Mesenchymal stem cell (in vitro differentiated cells and primary cell): ENCODE measurements at regions not wholly inside any gene's neighbourhood (a gene's known extent, or its start where the extent isn't known, plus 50 kb on each side); places are given as distances from the start of the nearest gene placed in this dataset.

ENCODE experiments used
- DNase-seq: peaks from one replicate; pipeline ENCODE4 v3.0.0-alpha.2; 2013
- H2AFZ ChIP-seq: one replicate; pipeline ENCODE4 v1.6.1; 2013; ENCODE audit warnings: low read depth, mild to moderate bottlenecking, control low read depth, inconsistent platforms, low read length, moderate library complexity
- H2AK5ac ChIP-seq: 2 replicates; pipeline ENCODE4 v1.6.1; 2013; ENCODE audit warnings: low read length, moderate library complexity, mild to moderate bottlenecking, inconsistent platforms; ENCODE audit not compliant: severe bottlenecking
- H2BK120ac ChIP-seq: one replicate; pipeline ENCODE4 v1.6.1; 2013; ENCODE audit warnings: low read depth, mild to moderate bottlenecking, inconsistent platforms, low read length, moderate library complexity
- H2BK12ac ChIP-seq, 2 experiments: one replicate each; pipeline ENCODE4 v1.6.1; 2013; ENCODE audit warnings: inconsistent platforms in 2 of 2, low read length in 2 of 2, mild to moderate bottlenecking in 2 of 2, moderate library complexity in 2 of 2, control low read depth in 1 of 2
- H2BK15ac ChIP-seq: one replicate; pipeline ENCODE4 v1.6.1; 2013; ENCODE audit warnings: mild to moderate bottlenecking, low read depth, inconsistent platforms; ENCODE audit not compliant: poor library complexity, severe bottlenecking
- H2BK5ac ChIP-seq: 2 replicates; pipeline ENCODE4 v1.6.1; 2013; ENCODE audit warnings: low read depth, mild to moderate bottlenecking, low read length, control low read depth, inconsistent platforms; ENCODE audit not compliant: poor library complexity, severe bottlenecking
- H3K14ac ChIP-seq, 2 experiments: one replicate each; pipeline ENCODE4 v1.6.1; 2013; ENCODE audit warnings: inconsistent platforms in 2 of 2, low read length in 2 of 2, control low read depth in 1 of 2, mild to moderate bottlenecking in 1 of 2, moderate library complexity in 1 of 2
- H3K18ac ChIP-seq, 2 experiments: one replicate each; pipeline ENCODE4 v1.6.1; 2013; ENCODE audit warnings: inconsistent platforms in 2 of 2, low read length in 2 of 2, control low read depth in 1 of 2, low read depth in 1 of 2, mild to moderate bottlenecking in 1 of 2
- H3K23ac ChIP-seq, 2 experiments: one replicate each; pipeline ENCODE4 v1.6.1; 2013; ENCODE audit warnings: inconsistent platforms in 2 of 2, low read length in 2 of 2, mild to moderate bottlenecking in 2 of 2, moderate library complexity in 2 of 2, control low read depth in 1 of 2
- H3K27ac ChIP-seq: 2 replicates; pipeline ENCODE4 v1.5.1; 2013; ENCODE audit warnings: mild to moderate bottlenecking, moderate library complexity, low read length, control low read depth, inconsistent platforms; ENCODE audit not compliant: poor library complexity, severe bottlenecking
- H3K27me3 ChIP-seq, 2 experiments: 2 replicates each; pipeline versions ENCODE4 v1.6.1 to v1.7.0; 2013; ENCODE audit warnings: low read length in 2 of 2, mild to moderate bottlenecking in 2 of 2, moderate library complexity in 2 of 2, control low read depth in 1 of 2, inconsistent platforms in 1 of 2; ENCODE audit not compliant: control insufficient read depth in 1 of 2, insufficient read depth in 1 of 2
- H3K36me3 ChIP-seq, 2 experiments: 2 replicates each; pipeline versions ENCODE4 v1.6.1 to v1.7.0; 2013; ENCODE audit warnings: low read length in 2 of 2, control low read depth in 1 of 2, inconsistent platforms in 1 of 2, low read depth in 1 of 2, mild to moderate bottlenecking in 1 of 2; ENCODE audit not compliant: insufficient read depth in 2 of 2, control insufficient read depth in 1 of 2
- H3K4ac ChIP-seq, 2 experiments: one replicate each; pipeline ENCODE4 v1.6.1; 2013; ENCODE audit warnings: inconsistent platforms in 2 of 2, low read length in 2 of 2, mild to moderate bottlenecking in 2 of 2, moderate library complexity in 2 of 2, control low read depth in 1 of 2, low read depth in 1 of 2
- H3K4me1 ChIP-seq: 2 replicates; pipeline ENCODE4 v1.6.1; 2013; ENCODE audit warnings: low read depth, low read length, control low read depth; ENCODE audit not compliant: control insufficient read depth, insufficient read depth
- H3K4me2 ChIP-seq: 2 replicates; pipeline ENCODE4 v1.6.1; 2013; ENCODE audit warnings: low read length, mild to moderate bottlenecking, inconsistent platforms; ENCODE audit not compliant: poor library complexity, severe bottlenecking
- H3K4me3 ChIP-seq, 2 experiments: 2 replicates each; pipeline versions ENCODE4 v1.5.1 to v1.7.0; 2013; ENCODE audit warnings: low read length in 2 of 2, mild to moderate bottlenecking in 2 of 2, control low read depth in 1 of 2, low read depth in 1 of 2; ENCODE audit not compliant: insufficient read depth in 1 of 2
- H3K79me1 ChIP-seq: replicated peaks from 2 replicates; pipeline ENCODE4 v1.6.1; 2013; ENCODE audit warnings: mild to moderate bottlenecking, control low read depth, low read length, inconsistent platforms; ENCODE audit not compliant: poor library complexity, severe bottlenecking
- H3K9ac ChIP-seq: 2 replicates; pipeline ENCODE4 v1.7.0; 2013; ENCODE audit warnings: mild to moderate bottlenecking, low read length, moderate library complexity
- H3K9me3 ChIP-seq: 2 replicates; pipeline ENCODE4 v1.7.0; 2013; ENCODE audit warnings: mild to moderate bottlenecking, low read length; ENCODE audit not compliant: control insufficient read depth
- H4K8ac ChIP-seq: one replicate; pipeline ENCODE4 v1.6.1; 2013; ENCODE audit warnings: inconsistent platforms, mild to moderate bottlenecking, low read length, moderate library complexity
- H4K91ac ChIP-seq: one replicate; pipeline ENCODE4 v1.6.1; 2013; ENCODE audit warnings: mild to moderate bottlenecking, low read length, inconsistent platforms
- WGBS: methylation state at CpG from one replicate; pipeline ENCODE4 v1.1.7; 2013; ENCODE audit warnings: mixed read lengths; 5-methylcytosine and 5-hydroxymethylcytosine counted together

DNA sequence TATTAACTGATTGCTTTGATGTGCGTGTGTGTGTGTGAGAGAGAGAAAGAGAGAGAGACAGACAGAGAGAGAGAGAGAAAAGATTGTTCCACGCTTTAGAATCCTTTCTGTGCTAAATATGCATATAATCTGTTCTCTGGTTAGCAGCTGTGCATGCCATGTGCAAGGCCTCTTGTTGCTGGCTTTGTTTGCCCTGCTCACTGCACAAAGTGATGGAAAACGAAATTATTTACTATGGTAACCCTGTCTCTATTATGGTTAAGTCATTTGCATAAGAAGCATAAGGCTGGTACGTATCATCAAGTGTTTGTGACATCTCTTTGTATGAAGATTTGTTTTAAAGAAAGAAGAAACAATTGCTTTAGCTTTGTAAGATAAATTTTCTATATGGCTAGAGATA is 190.2 kb upstream of the POF1B start:
- no peak overlapping the region for H2BK120ac ChIP-seq
- H3K9me3 ChIP-seq: no peaks in the 10 kb centered on the region
- DNase-seq: no peak
- no peak overlapping the region for H3K18ac ChIP-seq
- no peak overlapping the region for H4K91ac ChIP-seq
- H2BK12ac ChIP-seq: no peak overlapping the region
- no peak overlapping the region for H3K27ac ChIP-seq
- H3K27me3 ChIP-seq: no peaks in the 10 kb centered on the region
- H3K36me3 ChIP-seq: no peaks in the 10 kb centered on the region
- no peak overlapping the region for H2AFZ ChIP-seq
- 67% methylated on average over 2 of the region's 4 CpGs for WGBS
- H2AK5ac ChIP-seq: no peak overlapping the region
- H3K4me1 ChIP-seq: no peaks in the 10 kb centered on the region
- no peaks in the 10 kb centered on the region for H3K79me1 ChIP-seq
- no peak overlapping the region for H2BK15ac ChIP-seq
- no peak overlapping the region for H3K4me3 ChIP-seq
- no peak overlapping the region for H2BK5ac ChIP-seq
- H3K23ac ChIP-seq: no peak overlapping the region
- H3K14ac ChIP-seq: no peak overlapping the region
- no peak overlapping the region for H3K9ac ChIP-seq
- no peak overlapping the region for H3K4me2 ChIP-seq
- H3K4ac ChIP-seq: no peak overlapping the region
- H4K8ac ChIP-seq: no peak overlapping the region

DNA sequence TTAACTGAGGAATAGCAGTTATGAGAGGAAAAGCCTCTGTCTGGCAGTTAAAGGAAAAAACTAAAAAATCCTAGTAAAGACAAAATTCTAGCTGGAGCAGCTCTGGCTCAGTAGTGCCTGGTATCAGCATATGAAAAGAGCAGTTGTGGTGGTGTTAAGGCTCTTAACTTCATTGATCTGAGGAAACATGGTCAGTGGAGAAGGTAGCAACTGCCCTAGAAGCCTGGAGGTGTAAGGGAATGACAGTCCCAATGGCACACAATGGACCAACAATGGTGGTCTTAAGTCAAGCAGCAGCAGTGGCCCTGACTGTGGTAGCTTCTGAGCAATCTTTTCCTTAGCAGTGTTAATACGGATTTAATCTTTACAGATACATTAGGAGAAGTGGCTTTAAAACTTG is 189.6 kb upstream of the POF1B start:
- H3K27ac ChIP-seq: no peak overlapping the region
- no peak overlapping the region for H2BK12ac ChIP-seq
- no peak overlapping the region for H2AFZ ChIP-seq
- H3K79me1 ChIP-seq: no peaks in the 10 kb centered on the region
- H3K4me3 ChIP-seq: no peak overlapping the region
- no peak overlapping the region for H2BK120ac ChIP-seq
- no peak overlapping the region for H2BK5ac ChIP-seq
- H3K36me3 ChIP-seq: no peaks in the 10 kb centered on the region
- H3K4me1 ChIP-seq: no peaks in the 10 kb centered on the region
- no peak for DNase-seq
- no peak overlapping the region for H3K4ac ChIP-seq
- no peaks in the 10 kb centered on the region for H3K9me3 ChIP-seq
- no peak overlapping the region for H2AK5ac ChIP-seq
- no peak overlapping the region for H4K91ac ChIP-seq
- no peak overlapping the region for H3K18ac ChIP-seq
- H3K9ac ChIP-seq: no peak overlapping the region
- no peak overlapping the region for H4K8ac ChIP-seq
- no peak overlapping the region for H2BK15ac ChIP-seq
- no peak overlapping the region for H3K4me2 ChIP-seq
- H3K27me3 ChIP-seq: no peaks in the 10 kb centered on the region
- no peak overlapping the region for H3K23ac ChIP-seq
- no peak overlapping the region for H3K14ac ChIP-seq
- WGBS: no CpG with 5 or more reads among the region's 1 CpG

DNA sequence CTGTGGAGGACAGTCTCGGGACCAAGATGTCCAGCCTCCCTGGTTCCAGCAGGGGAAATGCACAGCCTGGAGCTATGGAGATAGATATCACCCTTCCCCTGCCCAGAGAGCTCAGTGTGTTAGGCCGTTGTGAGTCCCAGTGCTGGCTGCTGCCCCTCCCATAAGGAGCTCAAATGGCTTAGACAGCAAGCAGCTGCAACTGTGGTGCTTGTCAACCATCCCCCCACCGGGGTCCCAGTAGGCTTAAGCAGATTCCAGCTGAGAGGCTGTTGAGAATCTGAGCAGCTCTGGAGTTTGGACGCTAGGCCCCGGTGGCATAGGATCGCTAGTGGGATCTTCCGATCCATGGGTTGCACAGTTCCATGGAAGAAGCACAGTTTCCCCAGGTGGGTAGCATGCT is 181.8 kb upstream of the POF1B start:
- Histone ChIP-seq H3K23ac (no peak overlapping the region), H3K79me1 (no peaks in the 10 kb centered on the region), H3K9ac (no peak overlapping the region), H3K27ac (no peak overlapping the region), H3K18ac (no peak overlapping the region), H2BK12ac (no peak overlapping the region), H3K4me3 (no peak overlapping the region), H2AK5ac (no peak overlapping the region), H2AFZ (no peak overlapping the region), H4K91ac (no peak overlapping the region), H3K36me3 (no peaks in the 10 kb centered on the region), H3K27me3 (no peaks in the 10 kb centered on the region), H3K9me3 (no peaks in the 10 kb centered on the region), H2BK5ac (no peak overlapping the region), H3K4me1 (no peaks in the 10 kb centered on the region), H3K4ac (no peak overlapping the region), H3K4me2 (no peak overlapping the region), H4K8ac (no peak overlapping the region), H2BK15ac (no peak overlapping the region), H3K14ac (no peak overlapping the region), H2BK120ac (no peak overlapping the region)
- DNase-seq: no peak
- WGBS: 75% methylated on average over 7 of the region's 7 CpGs

DNA sequence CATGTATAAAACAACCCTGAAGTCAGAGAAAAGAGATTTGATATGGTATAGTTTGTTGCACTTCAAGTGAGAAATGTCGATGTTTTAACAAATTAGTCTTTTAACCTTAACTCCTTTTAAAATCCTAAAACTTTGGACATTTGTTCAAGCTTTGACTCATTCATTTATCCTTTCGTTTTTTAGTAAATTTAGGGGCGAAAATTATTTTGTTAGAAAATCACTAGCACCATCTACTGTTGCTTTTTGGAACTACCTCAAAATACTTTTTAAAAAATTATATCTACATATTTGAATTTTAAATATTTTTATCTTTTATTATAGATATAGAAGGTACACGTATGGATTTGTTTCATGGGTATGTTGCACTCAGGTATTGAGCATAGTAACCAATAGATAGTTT is 165.1 kb upstream of the POF1B start:
- no peak overlapping the region for H2BK5ac ChIP-seq
- peak; percentile 0 for DNase-seq
- H4K8ac ChIP-seq: no peak overlapping the region
- H2BK12ac ChIP-seq: no peak overlapping the region
- no peaks in the 10 kb centered on the region for H3K4me1 ChIP-seq
- no peak overlapping the region for H2AK5ac ChIP-seq
- no peak overlapping the region for H3K14ac ChIP-seq
- no peaks in the 10 kb centered on the region for H3K9me3 ChIP-seq
- H3K18ac ChIP-seq: no peak overlapping the region
- peaks cover 0 to 4% of the 10 kb centered on the region in 2 experiments for H3K27me3 ChIP-seq
- WGBS: no CpG with 5 or more reads among the region's 4 CpGs
- H2BK15ac ChIP-seq: no peak overlapping the region
- no peaks in the 10 kb centered on the region for H3K36me3 ChIP-seq
- H2BK120ac ChIP-seq: no peak overlapping the region
- H3K4me3 ChIP-seq: no peak overlapping the region
- H3K27ac ChIP-seq: no peak overlapping the region
- H3K4me2 ChIP-seq: no peak overlapping the region
- H3K23ac ChIP-seq: no peak overlapping the region
- H3K4ac ChIP-seq: no peak overlapping the region
- peak overlapping the region; percentile 60 for H3K9ac ChIP-seq
- no peak overlapping the region for H2AFZ ChIP-seq
- H3K79me1 ChIP-seq: no peaks in the 10 kb centered on the region
- no peak overlapping the region for H4K91ac ChIP-seq
